ENCODE measurements at regions not wholly inside any gene's neighbourhood (a gene's known extent, or its start where the extent isn't known, plus 50 kb on each side); places are given as distances from the start of the nearest gene placed in this dataset.
"Not testable (repeated sequence)": the region's sequence is repeated elsewhere in the genome, so short reads cannot be mapped to it uniquely, and the experiment has no call there.

DNA sequence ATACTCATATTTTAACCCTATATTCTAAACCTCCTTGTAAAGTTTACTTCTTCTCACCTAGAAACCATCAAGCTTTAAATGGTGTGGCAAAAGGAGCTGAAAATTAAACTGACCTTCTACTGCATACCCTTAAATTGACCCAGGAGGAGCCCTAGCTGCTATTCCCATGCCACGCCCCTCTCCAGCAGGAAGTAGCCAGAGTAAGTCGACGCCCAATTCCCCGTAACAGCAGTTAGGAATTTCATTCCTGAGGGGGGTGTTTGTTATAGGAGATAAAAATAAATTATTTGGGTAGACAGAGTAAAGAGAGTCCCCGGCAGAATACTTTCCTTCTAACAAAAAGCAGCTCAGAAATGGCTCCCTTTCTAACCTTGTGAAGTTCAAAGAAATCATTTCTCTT is 111.8 kb upstream of the FAM174A start:
- DNase-seq, result no peak
- Mint-ChIP-seq H3K36me3 (peaks cover 11 to 12% of the 10 kb centered on the region in 2 donors), H3K4me3 (no peak overlapping the region), H3K4me1 (no peaks in the 10 kb centered on the region), H3K9me3 (peaks cover 4 to 24% (median 14%) of the 10 kb centered on the region in 7 donors), H3K27ac (no peak overlapping the region), H3K27me3 (no peaks in the 10 kb centered on the region)
- ATAC-seq (ENCODE audit: low read depth in 2 of 2), result no peak

DNA sequence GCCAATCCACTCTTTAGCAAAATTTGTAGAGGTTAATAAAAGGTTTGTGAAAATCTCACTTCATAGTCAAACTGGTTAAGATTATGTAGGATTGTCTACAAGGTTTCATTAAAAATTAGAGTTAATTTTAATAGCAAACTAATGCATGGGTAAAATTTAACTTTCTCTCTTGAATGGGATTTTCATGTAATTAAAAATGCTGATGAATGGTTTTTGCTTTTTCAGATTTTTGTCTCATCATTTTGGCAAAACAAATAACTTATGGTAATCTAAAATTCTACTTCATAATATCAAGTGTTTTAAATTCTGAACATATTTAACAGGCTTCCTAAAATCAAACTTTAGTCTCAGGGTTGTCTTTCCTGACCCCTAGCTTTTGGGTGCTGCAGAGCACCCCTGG is 113.8 kb upstream of the FAM174A start:
- ATAC-seq (ENCODE audit: low read depth in 2 of 2) (no peak), DNase-seq (no peak)
- H3K36me3 Mint-ChIP-seq, result peaks cover 11 to 12% of the 10 kb centered on the region in 2 donors
- no peak overlapping the region for H3K27ac Mint-ChIP-seq
- no peak overlapping the region for H3K4me3 Mint-ChIP-seq
- H3K4me1 Mint-ChIP-seq, result no peaks in the 10 kb centered on the region
- peaks cover 4 to 24% (median 14%) of the 10 kb centered on the region in 7 donors for H3K9me3 Mint-ChIP-seq
- no peaks in the 10 kb centered on the region for H3K27me3 Mint-ChIP-seq

DNA sequence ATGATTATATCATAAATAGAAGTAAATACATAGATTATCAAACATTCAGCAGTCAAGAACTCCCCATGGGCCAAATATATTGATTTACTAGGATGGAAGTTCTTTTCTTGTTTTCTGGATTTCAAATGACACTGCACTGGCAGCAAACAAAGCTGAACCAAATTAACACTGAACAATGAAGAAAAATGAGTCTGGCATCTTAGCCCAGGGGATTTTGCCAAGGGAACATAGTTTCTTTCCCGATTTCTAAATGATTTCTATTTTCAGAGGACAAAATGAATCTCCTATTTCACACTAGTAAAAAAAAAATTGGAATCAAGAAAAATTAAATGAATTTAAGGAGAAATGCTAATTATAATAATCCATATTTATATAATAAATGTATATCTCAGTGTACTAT is 116.9 kb upstream of the FAM174A start:
- ATAC-seq (ENCODE audit: low read depth in 2 of 2), result no peak
- H3K4me1 Mint-ChIP-seq, result no peaks in the 10 kb centered on the region
- H3K9me3 Mint-ChIP-seq, result peaks cover 0 to 1% (median 0%) of the 10 kb centered on the region in 7 donors
- H3K36me3 Mint-ChIP-seq, result no peaks in the 10 kb centered on the region
- DNase-seq, result no peak
- no peaks in the 10 kb centered on the region for H3K27me3 Mint-ChIP-seq
- H3K27ac Mint-ChIP-seq, result no peak overlapping the region
- no peak overlapping the region for H3K4me3 Mint-ChIP-seq

DNA sequence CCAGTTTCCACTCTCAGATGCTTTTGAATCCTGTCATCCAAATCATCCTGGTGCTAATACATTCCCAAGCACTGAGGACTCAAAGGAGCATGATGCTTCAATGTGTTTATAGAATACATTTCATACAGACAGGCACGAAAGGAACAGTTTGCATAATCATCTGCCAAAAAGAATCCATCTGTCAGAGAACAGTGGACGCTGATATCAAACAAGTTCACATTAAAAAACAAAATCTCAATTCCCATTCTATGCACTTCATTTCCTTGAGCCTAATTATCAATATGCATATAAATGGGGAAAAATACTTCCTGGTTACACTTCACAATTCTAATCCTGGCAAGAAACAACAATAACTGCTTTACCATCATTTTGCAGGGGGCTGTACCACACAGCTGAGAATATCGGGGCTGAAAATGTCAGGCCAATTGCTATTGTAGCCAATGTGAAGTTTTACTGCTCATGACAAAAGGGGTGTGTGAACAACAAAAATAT is 125.5 kb upstream of the FAM174A start:
- ATAC-seq (ENCODE audit: low read depth in 2 of 2), result no peak
- peaks cover 0 to 4% (median 0%) of the 10 kb centered on the region in 3 donors for H3K27me3 Mint-ChIP-seq
- H3K9me3 Mint-ChIP-seq, result no peaks in the 10 kb centered on the region
- no peak overlapping the region for H3K27ac Mint-ChIP-seq
- no peaks in the 10 kb centered on the region for H3K4me1 Mint-ChIP-seq
- no peak for DNase-seq
- no peaks in the 10 kb centered on the region for H3K36me3 Mint-ChIP-seq
- no peak overlapping the region for H3K4me3 Mint-ChIP-seq

DNA sequence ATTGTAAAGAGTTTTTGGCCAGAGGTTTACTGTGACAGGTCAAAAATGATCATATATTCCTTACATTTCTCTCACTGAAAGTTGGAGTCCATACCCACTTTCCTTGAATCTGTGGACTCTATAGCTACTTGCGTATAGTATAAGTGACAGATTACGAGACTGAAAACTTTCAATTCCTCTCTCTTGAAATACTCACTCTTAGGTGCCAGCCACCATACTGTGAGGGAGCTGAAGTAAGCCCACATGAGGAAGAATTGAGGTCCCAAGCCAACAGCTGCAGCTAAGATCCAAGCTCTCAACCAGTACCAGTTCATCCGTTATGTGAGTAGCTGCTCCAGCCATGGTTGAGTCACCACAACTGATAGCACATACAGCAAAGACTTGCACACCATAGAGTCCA is 128.1 kb upstream of the FAM174A start:
- ATAC-seq (ENCODE audit: low read depth in 2 of 2), result no peak
- peaks cover 0 to 4% (median 0%) of the 10 kb centered on the region in 3 donors for H3K27me3 Mint-ChIP-seq
- no peak overlapping the region for H3K27ac Mint-ChIP-seq
- DNase-seq, result no peak
- H3K4me1 Mint-ChIP-seq, result no peaks in the 10 kb centered on the region
- H3K36me3 Mint-ChIP-seq, result no peaks in the 10 kb centered on the region
- no peak overlapping the region for H3K4me3 Mint-ChIP-seq
- no peaks in the 10 kb centered on the region for H3K9me3 Mint-ChIP-seq

DNA sequence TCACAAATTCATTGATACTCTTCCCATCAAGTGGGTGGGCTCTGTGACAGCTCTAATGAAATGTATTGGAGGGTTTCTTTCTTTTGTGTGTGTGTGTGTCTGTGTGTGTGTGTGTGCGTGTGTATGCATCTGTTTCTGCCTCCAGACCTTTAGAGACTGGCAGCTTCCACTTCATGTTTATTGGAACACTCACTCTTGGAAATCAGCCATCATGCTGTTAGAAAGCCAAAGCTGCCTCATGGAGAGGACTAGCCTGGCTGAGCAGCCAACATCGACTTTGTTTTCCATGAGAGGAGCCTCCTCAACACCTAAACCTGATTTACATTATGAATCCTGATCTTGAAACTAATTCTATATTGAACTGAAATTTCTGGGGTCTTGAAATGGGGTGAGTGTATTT is 128.5 kb upstream of the FAM174A start:
- H3K27ac Mint-ChIP-seq, result peak overlapping the region in 1 of 6 donors; percentile 28
- DNase-seq, result no peak
- no peak overlapping the region for H3K4me3 Mint-ChIP-seq

DNA sequence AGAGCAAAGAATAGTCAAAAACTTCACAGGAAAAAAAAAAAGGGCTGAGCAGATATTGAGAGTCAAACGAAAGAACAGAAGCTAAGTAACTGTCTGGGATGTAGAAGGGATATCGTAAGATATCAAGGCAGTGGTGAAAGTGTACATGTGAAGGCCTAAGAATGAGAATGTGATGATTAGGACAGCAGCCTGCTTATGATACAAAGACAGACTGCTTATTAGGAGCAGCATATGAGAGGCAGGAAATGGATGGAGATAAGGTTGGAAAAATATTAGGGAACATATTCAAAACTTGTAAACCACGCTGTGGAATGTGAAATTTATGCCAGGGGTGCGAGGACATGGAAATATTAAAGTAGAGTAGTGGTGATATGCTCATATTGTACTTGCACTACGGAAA is 133.1 kb upstream of the FAM174A start:
- Mint-ChIP-seq H3K4me3 (no peak overlapping the region), H3K27me3 (peaks cover 0 to 4% (median 0%) of the 10 kb centered on the region in 3 donors), H3K9me3 (no peaks in the 10 kb centered on the region), H3K27ac (no peak overlapping the region), H3K4me1 (no peaks in the 10 kb centered on the region), H3K36me3 (no peaks in the 10 kb centered on the region)
- DNase-seq (no peak), ATAC-seq (ENCODE audit: low read depth in 2 of 2) (no peak)

More for the DNA sequence above, 128.5 kb upstream of the FAM174A start:
- Mint-ChIP-seq H3K27me3 (peaks cover 0 to 1% (median 0%) of the 10 kb centered on the region in 3 donors), H3K4me1 (no peaks in the 10 kb centered on the region), H3K9me3 (no peaks in the 10 kb centered on the region), H3K36me3 (no peaks in the 10 kb centered on the region)
- no peak for ATAC-seq (ENCODE audit: low read depth in 2 of 2)

DNA sequence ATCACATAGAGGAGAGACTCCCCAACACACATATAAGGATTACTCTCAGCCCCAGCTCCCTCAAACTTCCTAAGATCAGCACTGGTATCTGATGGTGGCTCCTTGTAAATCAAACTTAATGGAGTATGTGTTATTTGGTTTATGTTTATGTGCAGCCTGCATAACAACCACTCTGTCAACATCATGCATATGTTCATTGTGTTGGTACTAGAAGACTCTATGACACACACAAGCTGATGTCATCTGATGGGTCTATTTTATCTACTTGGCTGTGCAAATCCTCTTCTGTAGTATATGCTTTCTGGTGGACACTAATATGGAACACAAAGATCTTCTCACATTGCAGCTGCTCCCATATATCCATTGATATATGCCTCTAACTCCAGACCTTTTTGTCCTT is 134.0 kb upstream of the FAM174A start:
- Mint-ChIP-seq H3K4me3 (no peak overlapping the region), H3K27me3 (peaks cover 0 to 4% (median 0%) of the 10 kb centered on the region in 3 donors), H3K27ac (no peak overlapping the region), H3K9me3 (no peaks in the 10 kb centered on the region), H3K36me3 (no peaks in the 10 kb centered on the region), H3K4me1 (no peaks in the 10 kb centered on the region)
- DNase-seq (no peak), ATAC-seq (ENCODE audit: low read depth in 2 of 2) (no peak)

DNA sequence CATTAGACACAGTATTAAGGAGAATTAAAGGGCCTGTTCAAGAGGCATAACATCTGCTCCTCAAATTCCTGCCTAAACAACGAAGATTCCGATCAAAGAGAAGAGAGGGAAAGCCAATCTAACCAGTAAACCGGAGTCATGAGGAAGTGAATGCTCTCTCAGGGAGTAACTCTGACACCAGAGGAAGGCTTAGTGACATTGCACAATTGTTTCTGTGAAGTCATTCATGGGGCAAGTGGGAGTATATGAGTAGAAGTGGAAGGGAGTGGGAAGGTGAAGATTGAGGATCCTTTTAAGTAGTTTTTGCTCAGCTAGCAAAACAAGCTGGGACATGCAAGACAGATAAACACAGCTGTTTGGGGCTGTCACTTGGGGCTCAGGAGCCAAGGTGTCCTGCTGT is 136.4 kb upstream of the FAM174A start:
- peak overlapping the region in 1 of 6 donors; percentile 77 for H3K27ac Mint-ChIP-seq
- not testable (repeated sequence) for H3K9me3 Mint-ChIP-seq; H3K36me3 Mint-ChIP-seq; H3K27me3 Mint-ChIP-seq; DNase-seq; ATAC-seq (ENCODE audit: low read depth in 2 of 2); H3K4me1 Mint-ChIP-seq; H3K4me3 Mint-ChIP-seq

DNA sequence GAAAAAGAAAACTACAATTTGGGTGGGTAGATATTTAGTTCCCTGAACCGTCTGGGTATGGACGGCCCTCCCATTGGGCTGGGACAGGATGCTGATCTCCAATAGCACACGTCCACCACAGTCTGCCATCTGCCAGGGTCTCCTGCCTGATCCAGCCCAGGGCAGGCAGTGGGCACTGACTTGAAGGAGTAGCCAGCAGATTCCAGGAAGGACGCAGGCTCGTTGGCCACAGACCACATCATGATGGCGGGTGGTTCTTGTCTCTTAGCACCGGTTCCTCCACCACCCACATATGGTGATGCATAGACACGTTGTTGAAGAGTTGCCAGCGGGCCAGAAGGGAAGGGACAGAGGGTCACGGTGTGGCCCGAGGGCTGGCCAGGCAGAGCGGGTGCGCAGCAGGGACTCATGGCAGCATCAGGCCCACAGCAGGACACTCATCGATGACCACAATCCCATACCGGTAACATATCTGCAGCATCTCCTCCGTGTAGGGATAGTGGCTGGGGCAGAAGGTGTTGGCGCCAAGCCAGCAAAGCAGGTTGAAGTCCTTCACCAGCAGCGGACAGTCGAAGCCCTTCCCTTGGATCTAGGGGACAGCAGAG is 155.8 kb upstream of the FAM174A start:
- not testable (repeated sequence) for H3K4me1 Mint-ChIP-seq; ATAC-seq (ENCODE audit: low read depth in 2 of 2); H3K4me3 Mint-ChIP-seq; H3K9me3 Mint-ChIP-seq; H3K27ac Mint-ChIP-seq; DNase-seq; H3K27me3 Mint-ChIP-seq; H3K36me3 Mint-ChIP-seq

DNA sequence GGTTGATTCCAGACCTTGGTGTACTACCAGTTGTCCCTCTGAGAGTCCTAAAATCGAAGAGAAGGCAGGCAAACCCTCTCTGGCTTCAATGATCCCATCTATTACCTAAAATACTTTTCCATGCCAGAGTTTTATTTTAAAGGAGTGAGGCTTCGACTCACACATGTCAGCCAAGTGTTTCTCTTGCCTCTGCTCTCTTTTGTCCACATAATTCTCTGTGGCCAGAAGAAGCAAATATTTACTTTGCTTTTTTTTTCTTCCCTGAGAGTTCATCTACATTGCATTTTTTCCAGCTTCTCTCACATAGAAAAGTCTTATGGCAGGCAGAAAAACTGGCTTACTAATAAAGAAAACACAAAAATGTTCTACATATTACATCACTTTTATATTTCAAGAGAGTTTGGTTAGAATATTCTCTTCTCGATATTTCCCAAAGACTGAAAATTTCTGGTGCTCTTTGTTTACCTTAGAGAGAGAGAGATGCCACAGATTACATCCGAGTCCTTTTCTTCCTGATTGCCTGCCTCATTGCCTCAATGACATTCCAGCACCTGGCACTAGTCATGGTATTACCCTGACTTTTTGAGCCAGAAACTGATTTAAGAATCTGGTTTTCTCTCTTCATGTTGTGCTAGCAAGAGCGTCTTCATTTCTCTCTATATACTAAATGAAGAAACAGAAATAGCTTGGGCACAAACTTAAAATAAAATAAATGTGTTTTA is 170.3 kb upstream of the FAM174A start:
- H3K27me3 Mint-ChIP-seq; ATAC-seq (ENCODE audit: low read depth in 2 of 2); H3K4me3 Mint-ChIP-seq; H3K9me3 Mint-ChIP-seq; DNase-seq; H3K36me3 Mint-ChIP-seq; H3K27ac Mint-ChIP-seq; H3K4me1 Mint-ChIP-seq: not testable (repeated sequence)

DNA sequence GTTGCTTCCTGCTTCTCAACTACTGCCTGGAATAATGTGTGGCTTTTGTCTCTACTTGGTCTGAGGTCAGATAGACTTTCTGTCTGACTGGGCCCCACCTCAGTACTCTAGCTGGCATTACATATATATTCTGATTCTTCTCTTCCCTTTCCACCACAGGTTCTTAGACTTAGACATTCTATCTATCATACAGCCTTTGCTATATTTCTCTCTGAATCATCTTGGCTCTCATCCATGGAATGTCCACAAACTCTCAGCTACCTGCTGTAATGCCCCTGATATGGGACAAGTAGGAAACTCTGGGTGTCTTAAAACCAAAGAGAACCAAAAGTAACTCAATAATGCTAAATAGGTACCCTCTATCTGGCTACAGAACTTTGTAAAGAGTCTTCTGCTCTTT is 170.8 kb upstream of the FAM174A start:
- not testable (repeated sequence) for H3K9me3 Mint-ChIP-seq; H3K27me3 Mint-ChIP-seq; DNase-seq; H3K4me3 Mint-ChIP-seq; ATAC-seq (ENCODE audit: low read depth in 2 of 2); H3K4me1 Mint-ChIP-seq; H3K36me3 Mint-ChIP-seq
- peak overlapping the region in 1 of 6 donors; percentile 75 for H3K27ac Mint-ChIP-seq

DNA sequence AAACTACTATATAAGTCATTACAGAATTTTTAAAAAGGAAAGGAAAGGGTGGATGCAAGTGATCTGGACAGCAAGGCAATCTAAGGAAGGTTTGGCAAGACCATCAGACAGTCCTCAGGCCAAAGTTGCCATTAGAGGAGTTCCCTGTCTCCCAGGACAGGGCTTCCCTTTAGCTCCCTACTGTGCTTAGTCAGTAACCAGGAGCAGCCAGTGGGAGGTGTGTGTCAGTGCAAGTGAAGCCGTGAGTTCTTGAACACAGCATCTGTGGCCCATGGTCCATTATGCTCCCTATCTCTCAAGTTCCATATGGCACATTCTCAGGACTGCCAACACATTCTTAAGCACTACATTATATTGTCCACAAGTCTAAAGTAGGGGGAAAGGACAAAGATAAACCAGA is 175.2 kb upstream of the FAM174A start:
- not testable (repeated sequence) for H3K4me1 Mint-ChIP-seq; H3K27me3 Mint-ChIP-seq; H3K36me3 Mint-ChIP-seq; DNase-seq; ATAC-seq (ENCODE audit: low read depth in 2 of 2); H3K4me3 Mint-ChIP-seq; H3K9me3 Mint-ChIP-seq; H3K27ac Mint-ChIP-seq

GRCh38 chr5:100346269-100346668 is 188.9 kb upstream of the FAM174A start:
- not testable (repeated sequence) for DNase-seq; H3K27me3 Mint-ChIP-seq; ATAC-seq (ENCODE audit: low read depth in 2 of 2); H3K9me3 Mint-ChIP-seq; H3K4me3 Mint-ChIP-seq; H3K4me1 Mint-ChIP-seq; H3K27ac Mint-ChIP-seq; H3K36me3 Mint-ChIP-seq

Measured in naive B cell (primary cell).